ENCODE measurements at regions not wholly inside any gene's neighbourhood (a gene's known extent, or its start where the extent isn't known, plus 50 kb on each side); places are given as distances from the start of the nearest gene placed in this dataset.
A peak's percentile ranks its signal among the peaks of the same experiment; 100 is the strongest.

GRCh38 chr4:123990310-123990870 is 593.8 kb downstream of the SPRY1 start:
- no peak for DNase-seq (ENCODE audit: low read depth)

- DNase-seq (ENCODE audit: low read depth): no peak
Measured at GRCh38 chr4:123994917-123995316, 598.3 kb downstream of the SPRY1 start.

GRCh38 chr4:123995936-123996335 is 599.3 kb downstream of the SPRY1 start:
- DNase-seq (ENCODE audit: low read depth): peak; percentile 80

GRCh38 chr4:123996718-123997510 is 600.3 kb downstream of the SPRY1 start:
- DNase-seq (ENCODE audit: low read depth): no peak

GRCh38 chr4:123997776-123998449 is 601.3 kb downstream of the SPRY1 start:
- no peak for DNase-seq (ENCODE audit: low read depth)

- no peak for DNase-seq (ENCODE audit: low read depth)
Measured at GRCh38 chr4:124000233-124000632, 603.6 kb downstream of the SPRY1 start.

- no peak for DNase-seq (ENCODE audit: low read depth)
Measured at GRCh38 chr4:124015766-124016165, 619.2 kb downstream of the SPRY1 start.

GRCh38 chr4:124017185-124017785 is 620.7 kb downstream of the SPRY1 start:
- DNase-seq (ENCODE audit: low read depth): no peak

GRCh38 chr4:124018383-124019317 is 622.1 kb downstream of the SPRY1 start:
- no peak for DNase-seq (ENCODE audit: low read depth)

GRCh38 chr4:124019749-124020549 is 623.4 kb downstream of the SPRY1 start:
- no peak for DNase-seq (ENCODE audit: low read depth)

GRCh38 chr4:124025000-124025399 is 628.4 kb downstream of the SPRY1 start:
- DNase-seq (ENCODE audit: low read depth): no peak

GRCh38 chr4:124025428-124025827 is 628.8 kb downstream of the SPRY1 start:
- DNase-seq (ENCODE audit: low read depth): no peak

GRCh38 chr4:124028182-124028581 is 631.6 kb downstream of the SPRY1 start:
- DNase-seq (ENCODE audit: low read depth): no peak

- no peak for DNase-seq (ENCODE audit: low read depth)
Measured at GRCh38 chr4:124030147-124030546, 633.6 kb downstream of the SPRY1 start.

GRCh38 chr4:124032035-124032434 is 635.4 kb downstream of the SPRY1 start:
- DNase-seq (ENCODE audit: low read depth): no peak

GRCh38 chr4:124035364-124036041 is 638.9 kb downstream of the SPRY1 start:
- no peak for DNase-seq (ENCODE audit: low read depth)

- no peak for DNase-seq (ENCODE audit: low read depth)
Measured at GRCh38 chr4:124037236-124037635, 640.6 kb downstream of the SPRY1 start.

- DNase-seq (ENCODE audit: low read depth): no peak
Measured at GRCh38 chr4:124044330-124044729, 647.7 kb downstream of the SPRY1 start.

- DNase-seq (ENCODE audit: low read depth): no peak
Measured at GRCh38 chr4:124044867-124045266, 648.3 kb downstream of the SPRY1 start.

- DNase-seq (ENCODE audit: low read depth): no peak
Measured at GRCh38 chr4:124046190-124046589, 649.6 kb downstream of the SPRY1 start.
